Stomach (tissue), 4 donors: ENCODE measurements at regions not wholly inside any gene's neighbourhood (a gene's known extent, or its start where the extent isn't known, plus 50 kb on each side); places are given as distances from the start of the nearest gene placed in this dataset.

Experiments
- CTCF ChIP-seq, 7 experiments: fragments of 450-650 bp in 4 of 7; fragments of 200-600 bp in 3 of 7; sonication (generic) in 3 of 7; IDR thresholded peaks; one replicate each; pipeline ENCODE4 v1.5.1; 2016 to 2019; ENCODE audit warnings: antibody characterized with exemption in 7 of 7, control low read depth in 2 of 7, mild to moderate bottlenecking in 1 of 7
- EP300 ChIP-seq: sonication (generic); formaldehyde crosslinking; IDR thresholded peaks from one replicate; pipeline ENCODE4 v1.6.1; 2017; ENCODE audit warnings: antibody characterized with exemption
- POLR2A ChIP-seq, 4 donors: fragments of 450-650 bp; IDR thresholded peaks; one replicate each; pipeline ENCODE4 v1.6.1; 2016; ENCODE audit warnings: antibody characterized with exemption in 4 of 4, control low read depth in 2 of 4, mild to moderate bottlenecking in 1 of 4, moderate library complexity in 1 of 4

- no peak for TF ChIP-seq EP300
- no peak for TF ChIP-seq CTCF (IDR thresholded peaks at IDR 0.05)
- TF ChIP-seq POLR2A (IDR thresholded peaks at IDR 0.05): no peak
Measured at GRCh38 chr5:165448753-165449152, 1943.3 kb downstream of the MAT2B start.
